ENCODE measurements at regions not wholly inside any gene's neighbourhood (a gene's known extent, or its start where the extent isn't known, plus 50 kb on each side); places are given as distances from the start of the nearest gene placed in this dataset.

- TF ChIP-seq CTCF (IDR thresholded peaks at IDR 0.05) = no peak
- no peak for TF ChIP-seq POLR2AphosphoS5 (IDR thresholded peaks at IDR 0.05)
Observed at GRCh38 chr2:30022444-30023071, 101.2 kb upstream of the ALK start.
